Progenitor cell of endocrine pancreas (in vitro differentiated cells): ENCODE measurements at regions not wholly inside any gene's neighbourhood (a gene's known extent, or its start where the extent isn't known, plus 50 kb on each side); places are given as distances from the start of the nearest gene placed in this dataset.
"Not testable (repeated sequence)": the region's sequence is repeated elsewhere in the genome, so short reads cannot be mapped to it uniquely, and the experiment has no call there.

ENCODE experiments used
- DNase-seq: peaks from one replicate; pipeline ENCODE4 v3.0.0; 2021; ENCODE audit warnings: low spot score; ENCODE audit not compliant: unreplicated experiment
- H3K27ac Mint-ChIP-seq: 2 replicates; pipeline ENCODE4 v1.8.0; 2021; ENCODE audit warnings: mild to moderate bottlenecking, moderate library complexity, mixed read lengths
- H3K27me3 Mint-ChIP-seq: 2 replicates; pipeline ENCODE4 v1.8.0; 2021; ENCODE audit warnings: mixed read lengths
- H3K36me3 Mint-ChIP-seq: 2 replicates; pipeline ENCODE4 v1.8.0; 2022; ENCODE audit warnings: mixed read lengths; ENCODE audit not compliant: insufficient read depth
- H3K4me1 Mint-ChIP-seq: 2 replicates; pipeline ENCODE4 v1.8.0; 2021; ENCODE audit warnings: low read depth, mixed read lengths
- H3K4me3 Mint-ChIP-seq: 2 replicates; pipeline ENCODE4 v1.8.0; 2021; ENCODE audit warnings: low read depth, mild to moderate bottlenecking, moderate library complexity, mixed read lengths
- H3K9me3 Mint-ChIP-seq: 2 replicates; pipeline ENCODE4 v1.8.0; 2021; ENCODE audit warnings: low read depth, mixed read lengths
- CTCF ChIP-seq: fragments of 200-600 bp; sonication (generic); IDR thresholded peaks from one replicate; pipeline ENCODE4 v1.5.0; 2021; ENCODE audit warnings: antibody characterized with exemption, mild to moderate bottlenecking; ENCODE audit not compliant: unreplicated experiment

- Mint-ChIP-seq H3K27ac (no peak overlapping the region), H3K36me3 (no peaks in the 10 kb centered on the region), H3K27me3 (no peaks in the 10 kb centered on the region), H3K4me3 (no peak overlapping the region), H3K9me3 (peaks cover 5% of the 10 kb centered on the region), H3K4me1 (no peaks in the 10 kb centered on the region)
- TF ChIP-seq CTCF, result no peak
- no peak for DNase-seq
These were observed 172.9 kb upstream of the SEMA3E start for GRCh38 chr7:83821866-83822265.

GRCh38 chr7:83820641-83821040 lies 171.7 kb upstream of the SEMA3E start:
- Mint-ChIP-seq H3K4me3 (no peak overlapping the region), H3K36me3 (no peaks in the 10 kb centered on the region), H3K4me1 (no peaks in the 10 kb centered on the region), H3K27me3 (no peaks in the 10 kb centered on the region), H3K9me3 (peaks cover 5% of the 10 kb centered on the region), H3K27ac (no peak overlapping the region)
- DNase-seq, result no peak
- no peak for TF ChIP-seq CTCF

- Mint-ChIP-seq H3K36me3 (no peaks in the 10 kb centered on the region), H3K27ac (no peak overlapping the region), H3K9me3 (peaks cover 5% of the 10 kb centered on the region), H3K27me3 (no peaks in the 10 kb centered on the region), H3K4me3 (no peak overlapping the region), H3K4me1 (no peaks in the 10 kb centered on the region)
- TF ChIP-seq CTCF, result no peak
- DNase-seq, result no peak
These were observed 171.0 kb upstream of the SEMA3E start for GRCh38 chr7:83819911-83820310.

- Mint-ChIP-seq H3K4me1 (no peaks in the 10 kb centered on the region), H3K27me3 (no peaks in the 10 kb centered on the region), H3K27ac (no peak overlapping the region), H3K9me3 (no peaks in the 10 kb centered on the region), H3K4me3 (no peak overlapping the region), H3K36me3 (no peaks in the 10 kb centered on the region)
- no peak for TF ChIP-seq CTCF
- DNase-seq, result no peak
These were observed 165.5 kb upstream of the SEMA3E start for GRCh38 chr7:83814480-83814879.

GRCh38 chr7:83812563-83812962 lies 163.6 kb upstream of the SEMA3E start:
- not testable (repeated sequence) for DNase-seq, H3K4me3 Mint-ChIP-seq, H3K9me3 Mint-ChIP-seq, H3K36me3 Mint-ChIP-seq, H3K27me3 Mint-ChIP-seq, H3K4me1 Mint-ChIP-seq, H3K27ac Mint-ChIP-seq

GRCh38 chr7:83808982-83809381 lies 160.0 kb upstream of the SEMA3E start:
- H3K9me3 Mint-ChIP-seq, result no peaks in the 10 kb centered on the region
- no peaks in the 10 kb centered on the region for H3K27me3 Mint-ChIP-seq
- TF ChIP-seq CTCF, result no peak
- DNase-seq, result no peak
- H3K27ac Mint-ChIP-seq, result no peak overlapping the region
- H3K36me3 Mint-ChIP-seq, result no peaks in the 10 kb centered on the region
- no peak overlapping the region for H3K4me3 Mint-ChIP-seq
- H3K4me1 Mint-ChIP-seq, result no peaks in the 10 kb centered on the region
